IPS DF 6.9 (cell line): ENCODE measurements at regions not wholly inside any gene's neighbourhood (a gene's known extent, or its start where the extent isn't known, plus 50 kb on each side); places are given as distances from the start of the nearest gene placed in this dataset.

Experiments
- DNase-seq: peaks from one replicate; pipeline ENCODE4 v3.0.0-alpha.2; 2013; ENCODE audit warnings: low read depth, low spot score
- H3K27ac ChIP-seq: one replicate; pipeline ENCODE4 v1.5.1; 2013; ENCODE audit warnings: low read length, control low read depth
- H3K27me3 ChIP-seq: 2 replicates; pipeline ENCODE4 v1.6.1; 2013; ENCODE audit warnings: mild to moderate bottlenecking, low read length; ENCODE audit not compliant: control insufficient read depth, insufficient read depth
- H3K36me3 ChIP-seq: 2 replicates; pipeline ENCODE4 v1.6.1; 2013; ENCODE audit warnings: low read length; ENCODE audit not compliant: control insufficient read depth, insufficient read depth
- H3K4me1 ChIP-seq: 2 replicates; pipeline ENCODE4 v1.6.1; 2013; ENCODE audit warnings: low read length; ENCODE audit not compliant: control insufficient read depth, insufficient read depth
- H3K4me3 ChIP-seq: 2 replicates; pipeline ENCODE4 v1.5.1; 2013; ENCODE audit warnings: mild to moderate bottlenecking, low read length
- H3K9me3 ChIP-seq: 2 replicates; pipeline ENCODE4 v1.6.1; 2013; ENCODE audit warnings: low read length, inconsistent platforms; ENCODE audit not compliant: control insufficient read depth, insufficient read depth
- WGBS: extraction: QIAGEN DNeasy Blood & Tissue Kit; methylation state at CpG from one replicate; pipeline ENCODE4 v1.1.7; 2013; ENCODE audit warnings: mixed read lengths, missing lambda C conversion rate; ENCODE audit not compliant: insufficient read length, insufficient coverage; 5-methylcytosine and 5-hydroxymethylcytosine counted together

DNA sequence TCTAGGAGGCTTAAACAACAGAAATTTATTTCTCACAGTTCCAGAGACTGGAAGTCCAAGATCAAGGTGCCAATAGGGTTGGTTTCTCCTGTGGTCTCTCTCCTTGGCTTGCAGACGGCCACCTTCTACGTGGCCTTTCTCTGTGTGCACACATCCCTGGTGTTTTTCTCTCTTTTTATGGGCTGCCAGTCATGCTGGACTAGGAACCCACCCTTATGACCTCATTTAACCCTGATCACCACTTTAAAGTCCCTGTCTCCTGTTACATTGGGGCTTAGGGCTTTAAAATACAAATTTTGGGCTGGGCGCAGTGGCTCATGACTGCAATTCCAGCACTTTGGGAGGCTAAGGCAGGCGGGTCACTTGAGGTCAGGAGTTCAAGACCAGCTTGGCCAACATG, 157.1 kb downstream of the TLE1 start:
- Histone ChIP-seq H3K27ac (no peak overlapping the region), H3K4me1 (no peaks in the 10 kb centered on the region), H3K4me3 (no peak overlapping the region), H3K9me3 (no peaks in the 10 kb centered on the region), H3K36me3 (no peaks in the 10 kb centered on the region), H3K27me3 (no peaks in the 10 kb centered on the region)
- DNase-seq, result no peak
- no CpG with 5 or more reads among the region's 4 CpGs for WGBS

DNA sequence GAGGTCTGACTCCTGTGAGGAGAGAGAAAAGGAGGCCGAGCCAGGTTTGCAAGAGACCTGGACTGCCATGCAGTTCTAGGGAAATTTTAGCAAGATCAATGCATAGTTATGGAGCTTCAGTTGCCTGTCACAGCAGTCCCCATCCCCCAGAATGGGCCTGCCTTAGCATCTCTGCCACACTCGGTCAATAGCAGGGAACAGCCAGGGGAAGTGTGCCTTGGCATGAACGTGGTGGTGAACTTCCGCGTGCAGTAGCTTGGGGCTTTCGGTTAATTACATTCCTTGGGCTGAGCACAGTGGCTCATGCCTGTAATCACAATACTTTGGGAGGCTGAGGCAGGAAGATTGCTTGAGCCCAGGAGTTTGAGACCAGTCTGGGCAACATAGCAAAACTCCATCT, 157.8 kb downstream of the TLE1 start:
- no CpG with 5 or more reads among the region's 6 CpGs for WGBS

DNA sequence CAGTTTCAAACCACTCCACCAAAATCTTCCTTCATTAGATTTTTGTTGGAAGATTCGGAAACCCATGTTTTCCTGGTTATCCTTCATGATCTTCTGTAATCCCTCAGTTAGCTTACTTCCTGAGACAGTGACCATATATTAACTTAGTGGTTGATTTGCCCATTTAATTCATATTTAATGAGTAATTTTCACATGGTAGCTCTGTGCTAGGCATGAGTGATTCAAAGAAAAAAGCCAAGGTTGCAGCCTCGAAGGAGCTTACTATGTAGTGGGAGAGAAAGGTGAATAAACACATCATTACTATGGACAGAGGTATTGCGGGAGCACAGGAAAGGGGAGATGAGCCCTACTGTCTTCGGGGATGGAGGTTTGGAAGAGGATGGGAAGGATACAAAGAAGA, 158.5 kb downstream of the TLE1 start:
- no peak overlapping the region for H3K27ac ChIP-seq

More for the DNA sequence above, 157.8 kb downstream of the TLE1 start:
- no peaks in the 10 kb centered on the region for H3K27me3 ChIP-seq
- DNase-seq, result no peak
- no peak overlapping the region for H3K27ac ChIP-seq
- H3K4me3 ChIP-seq, result no peak overlapping the region
- H3K36me3 ChIP-seq, result no peaks in the 10 kb centered on the region
- no peaks in the 10 kb centered on the region for H3K9me3 ChIP-seq
- no peaks in the 10 kb centered on the region for H3K4me1 ChIP-seq

DNA sequence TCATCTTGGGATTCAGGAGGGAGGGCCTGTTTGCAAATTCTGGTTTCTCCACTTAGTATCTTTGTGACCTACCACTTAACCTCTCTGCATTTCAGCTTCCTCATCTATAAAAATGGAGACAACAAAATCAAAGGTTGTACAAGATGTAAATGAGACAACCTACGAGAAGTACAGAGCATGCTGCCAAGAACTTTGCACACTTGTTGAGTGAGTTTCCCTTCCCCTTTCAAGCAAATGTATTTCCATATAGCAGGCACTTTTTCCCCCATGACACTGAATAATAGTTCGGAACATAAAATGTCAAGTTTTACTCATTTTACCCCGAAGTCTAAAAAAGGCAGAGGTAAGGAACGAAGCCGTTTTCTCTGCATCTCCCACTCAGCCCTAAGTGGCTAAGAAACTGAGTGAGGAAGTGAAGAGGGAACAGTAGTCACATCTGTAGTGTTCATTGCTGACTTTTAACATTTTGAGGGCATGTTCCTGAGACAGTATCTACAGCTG, 159.0 kb downstream of the TLE1 start:
- no peaks in the 10 kb centered on the region for H3K36me3 ChIP-seq
- no peaks in the 10 kb centered on the region for H3K4me1 ChIP-seq
- no peaks in the 10 kb centered on the region for H3K27me3 ChIP-seq
- H3K4me3 ChIP-seq, result no peak overlapping the region
- no CpG with 5 or more reads among the region's 5 CpGs for WGBS
- H3K27ac ChIP-seq, result no peak overlapping the region
- DNase-seq, result no peak
- H3K9me3 ChIP-seq, result no peaks in the 10 kb centered on the region

More for the DNA sequence above, 158.5 kb downstream of the TLE1 start:
- no peaks in the 10 kb centered on the region for H3K27me3 ChIP-seq
- no CpG with 5 or more reads among the region's 4 CpGs for WGBS
- DNase-seq, result no peak
- H3K4me3 ChIP-seq, result no peak overlapping the region
- no peaks in the 10 kb centered on the region for H3K36me3 ChIP-seq
- H3K4me1 ChIP-seq, result no peaks in the 10 kb centered on the region
- no peaks in the 10 kb centered on the region for H3K9me3 ChIP-seq

DNA sequence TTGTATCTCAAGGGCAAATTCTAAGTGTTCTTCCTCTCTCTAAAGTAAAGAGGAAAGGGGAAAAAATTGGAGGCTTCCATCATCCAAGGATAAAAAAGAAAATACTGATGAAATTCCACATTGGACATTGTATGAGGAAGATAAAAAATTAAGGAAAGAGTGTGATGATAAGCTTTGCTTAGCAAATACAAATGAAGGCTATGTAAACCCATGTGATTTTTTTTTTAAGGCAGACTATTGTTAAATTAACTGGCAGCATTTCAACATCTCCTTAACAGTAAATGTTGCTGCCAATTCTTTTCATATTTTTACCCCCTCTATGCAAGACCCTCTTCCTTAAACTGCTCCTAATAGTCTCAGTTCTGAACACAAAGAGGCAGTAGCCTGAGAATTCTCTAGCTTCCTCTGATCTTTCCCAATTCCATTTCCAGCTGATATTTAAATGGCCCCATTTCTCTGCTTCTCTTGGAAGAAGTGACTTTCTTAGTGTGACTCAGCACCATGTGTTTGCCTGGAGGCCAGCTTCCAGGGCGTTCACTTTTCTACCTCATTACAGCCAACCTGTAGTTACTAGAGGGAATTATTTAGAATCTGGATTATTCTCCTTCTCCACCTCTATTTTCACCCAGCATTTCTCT, 159.7 kb downstream of the TLE1 start:
- H3K36me3 ChIP-seq, result no peaks in the 10 kb centered on the region
- no peaks in the 10 kb centered on the region for H3K4me1 ChIP-seq
- no peak overlapping the region for H3K27ac ChIP-seq
- no peak overlapping the region for H3K4me3 ChIP-seq
- no peak for DNase-seq
- H3K27me3 ChIP-seq, result no peaks in the 10 kb centered on the region
- no CpG with 5 or more reads among the region's 1 CpG for WGBS
- H3K9me3 ChIP-seq, result no peaks in the 10 kb centered on the region

DNA sequence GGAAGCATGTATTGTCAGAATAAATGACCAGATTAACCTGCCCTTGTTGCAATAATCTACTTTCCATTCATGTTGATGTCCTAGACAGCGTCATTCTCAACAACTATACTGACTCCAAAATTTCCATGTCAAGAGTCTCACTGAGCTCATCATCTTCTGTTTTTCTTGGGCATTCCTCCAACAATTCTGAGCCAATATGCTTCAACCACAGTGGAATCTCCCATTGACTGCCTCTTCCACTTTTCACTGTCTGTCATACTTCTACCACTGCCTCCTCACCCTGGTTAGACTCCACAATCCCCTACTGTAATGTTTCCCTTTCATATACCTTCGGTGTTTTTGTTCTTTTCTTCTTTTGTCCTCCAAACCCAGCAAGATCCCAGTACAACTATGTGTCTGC, 162.8 kb downstream of the TLE1 start:
- no CpG with 5 or more reads among the region's 2 CpGs for WGBS
- H3K27me3 ChIP-seq, result no peaks in the 10 kb centered on the region

DNA sequence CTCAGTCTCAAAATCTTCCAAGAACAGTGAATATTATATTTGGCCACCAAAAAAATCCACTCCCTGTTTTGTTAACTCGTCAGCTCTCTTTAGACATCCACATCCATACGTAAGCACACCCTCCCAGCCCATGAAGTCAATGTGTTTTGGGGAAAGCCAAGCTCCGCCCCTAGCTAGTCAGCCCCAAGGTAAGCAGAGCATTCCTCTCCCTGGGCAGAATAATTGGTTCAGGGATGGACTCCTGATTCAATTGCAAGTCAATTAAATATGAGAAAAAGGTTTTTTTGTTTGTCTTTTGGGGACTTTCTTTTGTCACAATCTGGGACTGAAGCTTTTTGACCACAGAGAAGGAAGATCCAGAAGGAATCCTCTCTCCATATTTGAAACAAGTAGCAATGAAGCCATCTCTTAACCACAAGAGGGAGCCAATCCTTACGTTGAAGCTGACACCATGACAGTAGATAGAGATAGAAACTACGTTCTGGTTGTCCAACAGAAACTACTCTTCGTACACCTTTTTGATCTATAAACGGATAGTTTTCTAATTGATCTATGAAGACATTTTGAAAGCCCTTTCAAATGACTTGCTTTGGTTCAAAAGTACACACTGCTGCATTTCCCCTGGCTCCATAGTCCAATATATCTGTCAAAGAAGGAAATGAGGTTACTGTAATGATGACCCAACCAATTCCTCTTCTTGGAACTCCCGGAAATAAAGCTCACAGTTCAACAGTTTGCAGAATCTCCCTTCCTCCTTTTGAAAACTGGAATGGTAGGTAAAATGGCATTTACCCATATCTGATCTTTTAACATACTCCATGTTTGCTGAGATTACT, 166.4 kb downstream of the TLE1 start:
- H3K27me3 ChIP-seq, result no peaks in the 10 kb centered on the region
- DNase-seq, result peak; percentile 20
- H3K4me3 ChIP-seq, result no peak overlapping the region
- H3K36me3 ChIP-seq, result no peaks in the 10 kb centered on the region
- no peaks in the 10 kb centered on the region for H3K4me1 ChIP-seq
- no peak overlapping the region for H3K27ac ChIP-seq
- WGBS, result no CpG with 5 or more reads among the region's 8 CpGs
- H3K9me3 ChIP-seq, result no peaks in the 10 kb centered on the region

More for the DNA sequence above, 162.8 kb downstream of the TLE1 start:
- DNase-seq, result no peak
- H3K4me1 ChIP-seq, result no peaks in the 10 kb centered on the region
- no peak overlapping the region for H3K4me3 ChIP-seq
- H3K36me3 ChIP-seq, result no peaks in the 10 kb centered on the region
- H3K9me3 ChIP-seq, result no peaks in the 10 kb centered on the region
- no peak overlapping the region for H3K27ac ChIP-seq

DNA sequence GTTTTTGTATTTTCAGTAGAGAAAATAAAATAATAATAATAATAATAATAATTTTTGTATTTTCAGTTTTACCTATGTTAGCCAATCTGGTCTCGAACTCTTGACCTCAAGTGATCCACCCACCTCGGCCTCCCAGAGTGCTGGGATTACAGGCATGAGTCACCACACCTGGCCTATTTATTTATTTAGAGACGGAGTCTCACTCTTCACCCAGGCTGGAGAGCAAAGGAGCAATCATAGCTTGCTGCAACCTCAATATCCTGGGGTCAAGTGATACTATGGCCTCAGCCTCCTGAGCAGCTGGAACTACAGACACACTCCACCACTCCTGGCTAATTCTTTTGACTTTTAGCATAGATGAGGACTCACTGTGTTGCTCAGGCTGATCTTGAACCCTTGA, 167.5 kb downstream of the TLE1 start:
- WGBS, result no CpG with 5 or more reads among the region's 3 CpGs
- DNase-seq, result no peak

DNA sequence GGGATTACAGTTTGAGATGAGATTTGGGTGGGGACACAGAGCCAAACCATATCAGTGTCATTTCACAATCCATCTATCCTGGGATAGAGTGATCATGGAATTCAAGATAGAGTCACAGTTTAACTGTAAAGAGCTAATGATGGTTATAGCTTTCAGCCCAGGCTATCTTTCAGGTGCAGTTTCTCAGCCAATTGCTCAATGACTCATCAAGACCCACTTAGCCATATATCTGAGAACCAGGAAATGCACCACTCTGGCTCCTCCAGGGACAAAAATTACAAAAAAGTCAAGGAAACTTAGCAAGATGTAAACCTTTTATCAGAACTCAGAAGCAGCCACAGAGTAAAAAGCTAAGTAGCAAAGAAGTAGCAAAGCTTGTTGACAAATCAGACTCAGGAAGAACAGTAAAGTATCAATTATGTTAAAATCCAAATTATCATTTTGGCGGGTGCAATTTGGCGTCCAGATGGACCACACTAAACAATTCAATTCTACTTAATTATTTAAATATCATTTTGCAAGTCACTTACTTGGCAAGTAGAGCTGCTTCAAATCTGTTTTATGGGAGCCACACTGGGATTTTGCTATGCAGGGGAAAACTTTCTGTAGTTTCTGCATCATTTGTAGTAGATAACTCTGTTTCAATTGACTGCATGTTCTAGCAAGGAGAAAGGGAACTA, 169.4 kb downstream of the TLE1 start:
- H3K4me1 ChIP-seq, result no peaks in the 10 kb centered on the region
- no peaks in the 10 kb centered on the region for H3K27me3 ChIP-seq
- no peaks in the 10 kb centered on the region for H3K36me3 ChIP-seq
- no peaks in the 10 kb centered on the region for H3K9me3 ChIP-seq
- no peak overlapping the region for H3K4me3 ChIP-seq
- WGBS, result no CpG with 5 or more reads among the region's 2 CpGs
- DNase-seq, result no peak
- no peak overlapping the region for H3K27ac ChIP-seq

More for the DNA sequence above, 167.5 kb downstream of the TLE1 start:
- Histone ChIP-seq H3K9me3 (no peaks in the 10 kb centered on the region), H3K27ac (no peak overlapping the region), H3K4me1 (no peaks in the 10 kb centered on the region), H3K4me3 (no peak overlapping the region), H3K27me3 (no peaks in the 10 kb centered on the region), H3K36me3 (no peaks in the 10 kb centered on the region)

DNA sequence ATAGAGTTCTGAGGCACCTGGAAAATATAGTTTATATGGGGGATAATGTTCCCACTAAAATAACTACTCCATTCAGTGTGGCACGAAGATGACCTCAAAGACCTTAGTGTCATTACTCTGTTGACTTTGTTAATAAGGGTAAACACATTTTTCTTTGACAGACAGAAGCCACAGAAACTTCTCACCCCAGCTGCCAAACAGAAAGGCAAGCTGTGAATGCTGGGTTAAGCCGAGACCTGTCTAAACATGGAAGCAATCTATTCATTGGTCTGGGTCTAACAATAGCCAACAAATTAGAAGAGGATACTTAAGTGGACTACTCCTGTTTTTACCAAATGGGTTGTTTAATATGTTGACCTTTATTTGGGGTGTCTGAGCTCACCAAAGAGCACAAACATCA, 171.4 kb downstream of the TLE1 start:
- Histone ChIP-seq H3K36me3 (no peaks in the 10 kb centered on the region), H3K9me3 (no peaks in the 10 kb centered on the region), H3K4me1 (no peaks in the 10 kb centered on the region), H3K4me3 (no peak overlapping the region), H3K27me3 (no peaks in the 10 kb centered on the region), H3K27ac (no peak overlapping the region)
- DNase-seq, result no peak
- no CpG with 5 or more reads among the region's 2 CpGs for WGBS
